ENCODE measurements at regions not wholly inside any gene's neighbourhood (a gene's known extent, or its start where the extent isn't known, plus 50 kb on each side); places are given as distances from the start of the nearest gene placed in this dataset.

DNA sequence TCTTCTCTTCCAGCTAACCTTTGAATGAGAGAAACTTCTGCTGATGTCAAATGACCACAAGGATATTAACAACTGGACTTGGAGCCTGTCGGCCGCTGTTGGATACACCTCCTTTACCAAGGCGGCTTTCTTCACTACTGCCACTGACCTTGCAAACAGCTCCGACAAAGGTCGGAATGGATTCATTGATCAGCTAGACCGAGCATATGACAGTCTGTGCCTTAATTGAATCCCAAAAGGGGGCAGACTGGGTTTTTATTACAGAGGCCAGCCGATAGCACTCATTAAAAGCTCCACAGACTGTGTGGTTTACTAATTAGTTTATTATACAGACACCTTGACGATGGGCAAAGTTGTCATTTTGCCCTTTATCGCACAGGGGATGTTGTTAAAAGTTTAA, 394.5 kb downstream of the RERGL start:
- ATAC-seq (no peak), DNase-seq (no peak)
- intact Hi-C loops (cut with DNase I, micrococcal nuclease), result no loop called here

DNA sequence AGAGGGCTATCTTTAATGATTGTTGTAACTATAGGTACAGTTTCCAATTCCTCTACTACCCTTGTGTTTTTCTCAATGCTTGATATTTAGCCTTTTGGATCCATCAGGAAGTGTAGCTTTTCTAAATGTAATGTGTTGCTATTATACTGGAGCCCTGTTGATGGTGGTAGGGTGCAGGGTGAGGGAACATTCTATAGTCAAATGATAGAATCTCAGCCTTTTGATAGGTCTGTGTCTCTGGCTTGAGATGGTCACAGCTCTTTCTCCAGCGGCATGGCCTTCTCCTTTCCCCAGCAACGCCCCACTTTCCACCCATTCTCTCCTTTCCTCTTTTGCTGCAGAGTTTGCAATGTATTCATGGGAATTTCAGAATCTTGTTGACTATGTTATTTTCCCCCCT, 398.6 kb downstream of the RERGL start:
- ATAC-seq (no peak), DNase-seq (no peak)
- intact Hi-C loops (cut with DNase I, micrococcal nuclease), result no loop called here

GRCh38 chr12:17680220-17680619, 409.8 kb downstream of the RERGL start:
- no peak for ATAC-seq
- DNase-seq, result no peak
- intact Hi-C loops (cut with DNase I, micrococcal nuclease), result no loop called here

- intact Hi-C loops (cut with DNase I, micrococcal nuclease), result no loop called here
- ATAC-seq, result no peak
- no peak for DNase-seq
These were observed 423.2 kb downstream of the RERGL start for GRCh38 chr12:17666641-17667324.

DNA sequence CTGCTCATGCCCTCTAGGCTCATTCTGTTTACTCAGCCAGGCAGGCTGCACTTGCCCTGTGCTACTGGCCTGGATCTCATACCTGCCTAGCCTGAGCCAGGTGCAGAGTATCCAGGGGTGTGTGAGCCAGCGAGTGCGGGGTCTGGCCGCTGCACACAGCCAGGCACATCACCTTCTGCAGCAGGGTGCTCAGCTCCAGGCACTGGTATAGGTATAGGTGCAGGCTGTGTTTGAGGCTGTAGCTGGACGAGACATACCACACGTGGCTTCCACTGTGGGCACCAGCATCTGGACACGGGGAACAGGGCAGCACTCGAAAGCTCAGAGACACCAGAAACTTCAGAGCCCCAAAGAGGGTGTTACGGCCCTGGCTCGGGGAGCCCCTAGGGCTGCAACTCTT, 424.2 kb downstream of the RERGL start:
- intact Hi-C loops (cut with DNase I, micrococcal nuclease), result no loop called here
- DNase-seq (no peak), ATAC-seq (no peak)

- ATAC-seq (no peak), DNase-seq (no peak)
- intact Hi-C loops (cut with DNase I, micrococcal nuclease), result no loop called here
These were observed 428.7 kb downstream of the RERGL start for GRCh38 chr12:17661250-17661649.

- intact Hi-C loops (cut with DNase I, micrococcal nuclease), result no loop called here
- no peak for ATAC-seq
These were observed 437.6 kb downstream of the RERGL start for GRCh38 chr12:17652436-17652835.

GRCh38 chr12:17642340-17642650, 447.7 kb downstream of the RERGL start:
- ATAC-seq, result no peak
- no peak for DNase-seq
- intact Hi-C loops (cut with DNase I, micrococcal nuclease), result no loop called here

More at GRCh38 chr12:17652436-17652835, 437.6 kb downstream of the RERGL start:
- DNase-seq, result no peak

DNA sequence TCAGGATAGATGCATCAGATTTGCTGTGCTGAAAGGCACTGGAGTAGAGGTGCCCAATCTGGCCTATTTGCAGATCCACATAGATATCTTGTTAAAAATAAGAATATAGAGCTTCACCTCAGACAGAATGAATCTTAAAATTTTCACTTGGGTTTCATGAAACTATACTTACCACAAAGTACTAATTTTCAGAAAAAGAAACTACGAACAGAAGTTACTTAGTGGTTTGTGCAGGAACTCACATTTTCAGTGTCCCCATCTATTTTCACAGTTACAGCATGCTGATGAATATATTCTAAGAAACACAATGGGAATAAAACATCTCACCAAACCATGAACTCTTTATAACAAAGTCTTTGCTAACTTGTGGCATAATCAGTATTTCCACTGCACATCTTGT, 449.4 kb downstream of the RERGL start:
- DNase-seq (no peak), ATAC-seq (no peak)
- intact Hi-C loops (cut with DNase I, micrococcal nuclease), result no loop called here

DNA sequence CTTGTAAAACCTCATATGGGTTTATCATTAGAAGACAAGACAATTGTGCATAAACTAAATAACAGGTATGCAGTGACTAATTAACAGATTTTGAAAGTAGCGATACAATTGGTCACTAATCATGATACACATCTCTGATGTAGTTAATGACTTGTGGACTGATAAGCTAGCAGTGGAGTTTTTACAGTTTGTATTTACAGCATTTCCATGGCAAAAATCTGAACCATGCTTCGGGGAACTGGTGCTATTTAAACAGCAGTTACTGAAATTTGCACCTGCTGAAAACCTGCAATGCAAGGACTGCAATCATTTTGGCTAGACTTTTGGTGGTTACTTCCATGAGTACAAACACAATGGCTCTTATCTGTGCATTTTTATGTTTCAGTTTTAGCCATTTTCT, 471.2 kb downstream of the RERGL start:
- intact Hi-C loops (cut with DNase I, micrococcal nuclease), result no loop called here
- no peak for DNase-seq
- no peak for ATAC-seq

- intact Hi-C loops (cut with DNase I, micrococcal nuclease), result no loop called here
- no peak for ATAC-seq
- no peak for DNase-seq
These were observed 480.3 kb downstream of the RERGL start for GRCh38 chr12:17609701-17610100.

- no peak for ATAC-seq
- intact Hi-C loops (cut with DNase I, micrococcal nuclease), result no loop called here
- no peak for DNase-seq
These were observed 480.8 kb downstream of the RERGL start for GRCh38 chr12:17609153-17609552.

DNA sequence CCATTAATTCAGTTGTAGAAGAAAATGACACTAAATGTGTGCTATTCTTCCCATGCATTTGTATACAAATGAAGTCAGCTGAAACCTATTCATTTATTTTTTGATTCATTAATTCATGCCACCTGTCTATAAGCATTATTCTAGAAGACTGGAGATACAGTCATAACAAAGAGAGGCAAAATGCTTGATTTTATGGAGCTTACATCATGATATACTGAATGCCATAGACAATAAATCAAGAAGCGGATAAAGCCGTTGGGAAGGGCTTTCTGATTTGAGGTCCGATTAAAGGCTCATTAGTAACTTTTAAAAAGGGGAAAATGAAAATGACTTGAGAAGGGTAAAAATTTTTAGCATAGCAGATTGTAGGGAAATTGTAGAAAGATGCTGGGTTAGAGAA, 494.9 kb downstream of the RERGL start:
- DNase-seq (no peak), ATAC-seq (no peak)
- intact Hi-C loops (cut with DNase I, micrococcal nuclease), result no loop called here

DNA sequence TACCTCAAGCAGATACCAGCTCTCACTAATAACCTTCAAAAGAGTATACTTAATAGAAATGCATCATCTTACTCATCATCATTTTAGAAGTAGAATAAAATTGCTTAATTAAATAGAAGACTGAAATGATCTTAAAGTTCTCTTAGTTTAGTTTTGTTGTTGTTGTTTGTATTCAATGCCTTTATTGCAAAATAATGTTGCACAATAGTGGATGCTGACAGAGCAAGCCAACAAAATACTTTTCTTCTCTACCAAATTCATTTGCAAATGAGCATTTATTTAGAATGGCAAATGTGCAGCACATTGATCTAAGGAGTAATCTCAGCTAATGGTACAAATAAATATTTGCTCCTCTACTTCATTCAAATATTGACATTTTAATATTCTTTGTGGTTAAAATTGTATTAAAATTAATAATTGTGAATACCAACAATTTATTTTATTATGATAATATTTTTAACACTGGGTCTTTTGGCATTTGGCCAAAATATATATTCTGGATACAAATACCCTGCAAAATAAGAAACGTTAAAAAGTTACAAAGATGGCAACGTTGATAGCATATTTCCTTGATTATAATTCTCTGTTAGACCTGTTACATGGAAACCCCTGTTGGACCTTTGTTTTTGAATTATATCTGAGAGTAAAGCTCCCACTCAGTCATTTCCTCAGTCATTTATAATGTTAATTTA, 496.1 kb downstream of the RERGL start:
- DNase-seq (no peak), ATAC-seq (no peak)
- intact Hi-C loops (cut with DNase I, micrococcal nuclease), result no loop called here

- ATAC-seq (no peak), DNase-seq (no peak)
- intact Hi-C loops (cut with DNase I, micrococcal nuclease), result no loop called here
These were observed 497.5 kb downstream of the RERGL start for GRCh38 chr12:17592472-17592871.

DNA sequence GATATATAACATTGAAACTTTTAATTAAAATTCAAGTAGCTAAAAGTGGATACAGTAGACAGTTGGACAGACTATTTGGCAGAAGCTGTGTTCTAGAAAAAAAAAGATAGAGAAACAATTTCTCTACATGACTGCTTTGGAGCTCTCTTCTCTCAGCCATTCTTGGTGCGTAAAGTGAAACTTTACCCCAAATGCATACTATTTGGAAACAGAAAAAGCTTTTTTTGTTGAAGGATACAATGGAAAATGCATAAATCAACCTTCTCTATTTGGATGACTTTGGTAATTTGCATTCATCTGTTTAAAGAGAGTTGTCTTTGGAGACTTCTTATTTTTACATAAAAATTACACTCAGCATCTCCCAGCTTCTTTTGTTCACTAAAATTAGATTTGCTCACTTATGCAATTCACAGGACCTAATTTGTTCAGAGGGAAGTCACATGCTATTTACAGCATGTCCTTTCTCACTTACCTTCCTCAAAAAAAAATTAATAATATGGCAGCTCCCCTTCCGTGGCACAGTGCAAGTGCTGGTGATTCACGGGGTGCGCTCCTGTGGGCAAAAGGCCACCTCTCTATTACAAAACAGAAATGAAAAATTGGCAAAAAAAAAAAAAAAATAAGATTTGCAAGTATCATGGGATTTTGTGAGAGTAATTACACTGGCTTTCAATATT, 498.9 kb downstream of the RERGL start:
- ATAC-seq, result no peak
- intact Hi-C loops (cut with DNase I, micrococcal nuclease), result no loop called here

GRCh38 chr12:17588968-17589367, 501.0 kb downstream of the RERGL start:
- intact Hi-C loops (cut with DNase I, micrococcal nuclease), result no loop called here
- DNase-seq (no peak), ATAC-seq (no peak)

More for the DNA sequence above, 498.9 kb downstream of the RERGL start:
- no peak for DNase-seq

GRCh38 chr12:17579205-17580026, 510.6 kb downstream of the RERGL start:
- ATAC-seq (no peak), DNase-seq (no peak)
- intact Hi-C loops (cut with DNase I, micrococcal nuclease), result no loop called here

DNA sequence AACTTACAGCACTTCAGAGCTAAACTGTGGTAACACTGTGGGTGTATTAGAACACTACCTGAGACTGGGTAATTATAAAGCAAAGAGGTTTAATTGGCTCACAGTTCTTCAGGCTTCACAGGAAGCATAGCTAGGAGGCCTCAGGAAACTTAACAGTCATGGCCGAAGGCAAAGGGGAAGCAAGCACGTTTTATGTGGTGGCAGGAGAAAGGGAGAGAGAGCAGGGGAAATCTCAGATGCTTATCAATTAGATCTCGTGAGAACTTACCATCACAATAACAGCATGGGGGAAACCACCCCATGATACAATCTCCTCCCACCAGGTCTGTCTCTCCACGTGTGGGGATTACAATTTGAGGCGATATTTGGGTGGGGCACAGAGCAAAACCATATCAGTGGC, 512.6 kb downstream of the RERGL start:
- DNase-seq (no peak), ATAC-seq (no peak)
- intact Hi-C loops (cut with DNase I, micrococcal nuclease), result no loop called here

- intact Hi-C loops (cut with DNase I, micrococcal nuclease), result no loop called here
- ATAC-seq (no peak), DNase-seq (no peak)
These were observed 517.7 kb downstream of the RERGL start for GRCh38 chr12:17572250-17572649.
